ENCODE measurements at regions not wholly inside any gene's neighbourhood (a gene's known extent, or its start where the extent isn't known, plus 50 kb on each side); places are given as distances from the start of the nearest gene placed in this dataset.

DNA sequence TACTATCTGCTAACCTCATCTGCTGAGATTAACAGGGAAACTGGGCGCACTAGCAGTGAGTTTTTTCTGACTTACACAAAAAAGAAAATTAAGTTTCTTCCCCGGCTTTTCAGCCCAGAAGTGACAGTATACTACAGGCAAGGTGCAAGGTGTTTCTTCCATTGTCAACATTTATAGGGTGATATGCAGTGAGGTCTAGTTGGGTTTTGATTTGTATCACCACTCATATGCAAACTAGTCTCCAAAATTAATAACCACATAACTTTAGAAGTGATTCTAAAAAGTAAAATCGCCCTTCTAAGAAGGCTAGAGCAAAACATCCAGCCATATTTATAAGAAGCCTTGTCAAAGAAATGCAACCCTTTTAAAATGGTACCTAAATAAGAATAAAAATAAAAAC is 640.1 kb downstream of the ARAP2 start:
- H3K27ac ChIP-seq (ENCODE audit: low read depth, low read length, poor library complexity, severe bottlenecking): no peak overlapping the region
- ChIA-PET POLR2A (no interaction called here), CTCF (ENCODE audit: unreplicated experiment) (no interaction called here)
- BruUV-seq (replicated peaks): no TSS peak
- TF ChIP-seq EZH2phosphoT487 (IDR thresholded peaks at IDR 0.05; ENCODE audit: borderline replicate concordance, low read depth, low read length): no peak
- TF ChIP-seq, protein P1, sequence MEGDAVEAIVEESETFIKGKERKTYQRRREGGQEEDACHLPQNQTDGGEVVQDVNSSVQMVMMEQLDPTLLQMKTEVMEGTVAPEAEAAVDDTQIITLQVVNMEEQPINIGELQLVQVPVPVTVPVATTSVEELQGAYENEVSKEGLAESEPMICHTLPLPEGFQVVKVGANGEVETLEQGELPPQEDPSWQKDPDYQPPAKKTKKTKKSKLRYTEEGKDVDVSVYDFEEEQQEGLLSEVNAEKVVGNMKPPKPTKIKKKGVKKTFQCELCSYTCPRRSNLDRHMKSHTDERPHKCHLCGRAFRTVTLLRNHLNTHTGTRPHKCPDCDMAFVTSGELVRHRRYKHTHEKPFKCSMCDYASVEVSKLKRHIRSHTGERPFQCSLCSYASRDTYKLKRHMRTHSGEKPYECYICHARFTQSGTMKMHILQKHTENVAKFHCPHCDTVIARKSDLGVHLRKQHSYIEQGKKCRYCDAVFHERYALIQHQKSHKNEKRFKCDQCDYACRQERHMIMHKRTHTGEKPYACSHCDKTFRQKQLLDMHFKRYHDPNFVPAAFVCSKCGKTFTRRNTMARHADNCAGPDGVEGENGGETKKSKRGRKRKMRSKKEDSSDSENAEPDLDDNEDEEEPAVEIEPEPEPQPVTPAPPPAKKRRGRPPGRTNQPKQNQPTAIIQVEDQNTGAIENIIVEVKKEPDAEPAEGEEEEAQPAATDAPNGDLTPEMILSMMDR (conservative IDR thresholded peaks at IDR 0.05; ENCODE audit: low read length): no peak
- no peaks in the 10 kb centered on the region for H3K79me2 ChIP-seq (ENCODE audit: insufficient read depth, low read depth, low read length)
- DNase-seq (ENCODE audit: low spot score): no peak
- no peak overlapping the region for H3K4me3 ChIP-seq (ENCODE audit: low read depth, low read length, poor library complexity, severe bottlenecking)
- H3K36me3 ChIP-seq (ENCODE audit: insufficient read depth, low read length): no peaks in the 10 kb centered on the region
- H2AFZ ChIP-seq (ENCODE audit: low read length): no peak overlapping the region
- H3K9me3 ChIP-seq (ENCODE audit: low read length): no peaks in the 10 kb centered on the region
- intact Hi-C loops (cut with micrococcal nuclease; ENCODE audit: unreplicated experiment): no loop called here
- H3K9me2 ChIP-seq (ENCODE audit: insufficient read depth, low read length): no peaks in the 10 kb centered on the region
- no peaks in the 10 kb centered on the region for H3K4me1 ChIP-seq (ENCODE audit: insufficient read depth, low read length, poor library complexity, severe bottlenecking)
- H3K4me2 ChIP-seq (ENCODE audit: low read length): no peak overlapping the region
- no peaks in the 10 kb centered on the region for H4K20me1 ChIP-seq (ENCODE audit: insufficient read depth, low read length)

GRCh38 chr4:35604724-35605123 is 639.6 kb downstream of the ARAP2 start:
- no TSS peak for BruUV-seq (replicated peaks)
- H3K4me2 ChIP-seq (ENCODE audit: low read length): no peak overlapping the region

DNA sequence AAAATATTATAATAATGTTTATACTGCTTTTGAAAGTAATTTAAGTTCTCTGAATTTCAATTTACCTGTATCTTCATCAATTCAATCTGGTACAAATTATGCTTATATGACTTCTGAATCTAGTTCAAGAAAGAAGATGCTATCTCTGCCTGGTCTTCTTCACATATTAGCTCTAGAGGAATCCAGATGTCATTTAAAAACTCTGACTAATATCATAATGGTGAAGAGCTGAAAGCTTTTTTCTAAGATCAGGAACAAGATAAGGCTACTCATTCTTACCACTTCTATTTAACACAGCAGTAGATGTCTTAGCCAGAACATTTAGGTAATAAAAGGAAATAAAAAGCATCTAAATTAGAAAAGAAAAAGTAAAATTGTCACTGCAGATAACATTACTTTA is 636.1 kb downstream of the ARAP2 start:
- intact Hi-C loops (cut with micrococcal nuclease; ENCODE audit: unreplicated experiment): no loop called here
- ChIA-PET POLR2A (no interaction called here), CTCF (ENCODE audit: unreplicated experiment) (no interaction called here)
- no peak for DNase-seq (ENCODE audit: low spot score)
- H3K36me3 ChIP-seq (ENCODE audit: insufficient read depth, low read length): no peaks in the 10 kb centered on the region
- H3K9me2 ChIP-seq (ENCODE audit: insufficient read depth, low read length): no peaks in the 10 kb centered on the region
- H3K79me2 ChIP-seq (ENCODE audit: insufficient read depth, low read depth, low read length): no peaks in the 10 kb centered on the region
- TF ChIP-seq EZH2phosphoT487 (IDR thresholded peaks at IDR 0.05; ENCODE audit: borderline replicate concordance, low read depth, low read length): no peak
- TF ChIP-seq, protein P1 (conservative IDR thresholded peaks at IDR 0.05; ENCODE audit: low read length): no peak
- H3K27ac ChIP-seq (ENCODE audit: low read depth, low read length, poor library complexity, severe bottlenecking): no peak overlapping the region
- BruUV-seq (replicated peaks): no TSS peak
- H3K9me3 ChIP-seq (ENCODE audit: low read length): no peaks in the 10 kb centered on the region
- no peaks in the 10 kb centered on the region for H4K20me1 ChIP-seq (ENCODE audit: insufficient read depth, low read length)
- H2AFZ ChIP-seq (ENCODE audit: low read length): no peak overlapping the region
- H3K4me2 ChIP-seq (ENCODE audit: low read length): no peak overlapping the region
- no peaks in the 10 kb centered on the region for H3K4me1 ChIP-seq (ENCODE audit: insufficient read depth, low read length, poor library complexity, severe bottlenecking)
- H3K4me3 ChIP-seq (ENCODE audit: low read depth, low read length, poor library complexity, severe bottlenecking): no peak overlapping the region

More at GRCh38 chr4:35604724-35605123, 639.6 kb downstream of the ARAP2 start:
- Histone ChIP-seq H3K9me3 (ENCODE audit: low read length) (no peaks in the 10 kb centered on the region), H3K79me2 (ENCODE audit: insufficient read depth, low read depth, low read length) (no peaks in the 10 kb centered on the region), H3K9me2 (ENCODE audit: insufficient read depth, low read length) (no peaks in the 10 kb centered on the region), H4K20me1 (ENCODE audit: insufficient read depth, low read length) (no peaks in the 10 kb centered on the region), H3K36me3 (ENCODE audit: insufficient read depth, low read length) (no peaks in the 10 kb centered on the region), H3K27ac (ENCODE audit: low read depth, low read length, poor library complexity, severe bottlenecking) (no peak overlapping the region), H2AFZ (ENCODE audit: low read length) (no peak overlapping the region), H3K4me1 (ENCODE audit: insufficient read depth, low read length, poor library complexity, severe bottlenecking) (no peaks in the 10 kb centered on the region), H3K4me3 (ENCODE audit: low read depth, low read length, poor library complexity, severe bottlenecking) (no peak overlapping the region)
- ChIA-PET POLR2A (no interaction called here), CTCF (ENCODE audit: unreplicated experiment) (no interaction called here)
- no peak for DNase-seq (ENCODE audit: low spot score)
- intact Hi-C loops (cut with micrococcal nuclease; ENCODE audit: unreplicated experiment): no loop called here
- no peak for TF ChIP-seq EZH2phosphoT487 (IDR thresholded peaks at IDR 0.05; ENCODE audit: borderline replicate concordance, low read depth, low read length)
- TF ChIP-seq, protein P1 (conservative IDR thresholded peaks at IDR 0.05; ENCODE audit: low read length): no peak
